IMR-90 (cell line): ENCODE measurements at regions not wholly inside any gene's neighbourhood (a gene's known extent, or its start where the extent isn't known, plus 50 kb on each side); places are given as distances from the start of the nearest gene placed in this dataset.

Source experiments
- CEBPB ChIP-seq: IDR thresholded peaks from 2 replicates; pipeline ENCODE4 v1.6.1; 2012; ENCODE audit warnings: low read depth, low read length, improper control_type of control experiment
- CTCF ChIP-seq: conservative IDR thresholded peaks from 2 replicates; pipeline ENCODE4 v1.5.1; 2012; ENCODE audit warnings: mild to moderate bottlenecking, low read depth, low read length, improper control_type of control experiment
- ELK1 ChIP-seq: fragments of 150-350 bp; IDR thresholded peaks from 2 replicates; pipeline ENCODE4 v1.6.1; 2016; ENCODE audit warnings: low read depth, mild to moderate bottlenecking, low read length, moderate library complexity, borderline replicate concordance

- TF ChIP-seq CEBPB, result no peak
- TF ChIP-seq CTCF, result no peak
- no peak for TF ChIP-seq ELK1
These were observed 537.7 kb downstream of the BUD13 start for GRCh38 chr11:116234989-116235568.
